CD14-positive monocyte (primary cell): ENCODE measurements at regions not wholly inside any gene's neighbourhood (a gene's known extent, or its start where the extent isn't known, plus 50 kb on each side); places are given as distances from the start of the nearest gene placed in this dataset.

Experiments used
- DNase-seq, 3 donors: peaks; one replicate each; pipeline ENCODE4 v3.0.0-alpha.2; 2011 to 2022
- H2AFZ ChIP-seq: 2 replicates; pipeline ENCODE4 v1.6.0; 2012; ENCODE audit warnings: mild to moderate bottlenecking, low read depth, low read length, inconsistent platforms; ENCODE audit not compliant: insufficient read depth, poor library complexity, severe bottlenecking
- H3K27ac ChIP-seq, 2 donors: 1 replicate in 1 of 2; 2 replicates in 1 of 2; pipeline ENCODE4 v1.5.1; 2012 to 2013; ENCODE audit warnings: low read length in 2 of 2, control low read depth in 1 of 2, inconsistent platforms in 1 of 2, low read depth in 1 of 2, mild to moderate bottlenecking in 1 of 2
- H3K27me3 ChIP-seq, 2 donors: one replicate each; pipeline versions ENCODE4 v1.6.0 to v1.6.1; 2011 to 2013; ENCODE audit warnings: low read length in 2 of 2; ENCODE audit not compliant: control insufficient read depth in 2 of 2, insufficient read depth in 2 of 2
- H3K36me3 ChIP-seq, 2 donors: replicated peaks in 1 of 2; 1 replicate in 1 of 2; 2 replicates in 1 of 2; pipeline versions ENCODE4 v1.5.1 to v1.6.1; 2012 to 2013; ENCODE audit warnings: low read length in 2 of 2, control low read depth in 1 of 2, inconsistent platforms in 1 of 2, mild to moderate bottlenecking in 1 of 2; ENCODE audit not compliant: insufficient read depth in 2 of 2, control insufficient read depth in 1 of 2
- H3K4me1 ChIP-seq, 2 donors: 1 replicate in 1 of 2; 2 replicates in 1 of 2; pipeline versions ENCODE4 v1.5.1 to v1.6.1; 2012 to 2013; ENCODE audit warnings: low read length in 2 of 2, control low read depth in 1 of 2, inconsistent platforms in 1 of 2, mild to moderate bottlenecking in 1 of 2, moderate library complexity in 1 of 2; ENCODE audit not compliant: insufficient read depth in 2 of 2, control insufficient read depth in 1 of 2
- H3K4me2 ChIP-seq: replicated peaks from 2 replicates; pipeline ENCODE3; 2012; ENCODE audit warnings: low read length, moderate library complexity, mild to moderate bottlenecking; ENCODE audit not compliant: poor library complexity, severe bottlenecking; ENCODE audit errors: extremely low read depth
- H3K4me3 ChIP-seq, 3 experiments: fragments of 200-600 bp in 1 of 3; sonication (generic) in 1 of 3; replicated peaks in 1 of 3; 1 replicate in 2 of 3; 2 replicates in 1 of 3; pipeline ENCODE4 v1.5.1; 2011 to 2013; ENCODE audit warnings: low read length in 3 of 3, mild to moderate bottlenecking in 3 of 3, control low read depth in 2 of 3, low read depth in 2 of 3, inconsistent platforms in 1 of 3, moderate library complexity in 1 of 3
- H3K79me2 ChIP-seq: 2 replicates; pipeline ENCODE4 v1.6.0; 2012; ENCODE audit warnings: mild to moderate bottlenecking, control low read depth, inconsistent platforms, low read length, moderate library complexity; ENCODE audit not compliant: insufficient read depth
- H3K9ac ChIP-seq: 2 replicates; pipeline ENCODE4 v1.6.0; 2017; ENCODE audit warnings: low read length, mild to moderate bottlenecking; ENCODE audit not compliant: insufficient read depth, poor library complexity, severe bottlenecking
- H3K9me3 ChIP-seq, 2 donors: replicated peaks in 1 of 2; 1 replicate in 1 of 2; 2 replicates in 1 of 2; pipeline versions ENCODE4 v1.5.1 to v1.6.1; 2012 to 2013; ENCODE audit warnings: low read length in 2 of 2, control low read depth in 1 of 2; ENCODE audit not compliant: control insufficient read depth in 1 of 2, insufficient read depth in 1 of 2
- H4K20me1 ChIP-seq: 2 replicates; pipeline ENCODE4 v1.6.0; 2012; ENCODE audit warnings: mild to moderate bottlenecking, low read length, control low read depth, moderate library complexity; ENCODE audit not compliant: insufficient read depth
- H3K27ac Mint-ChIP-seq, 7 donors: one replicate each; pipeline ENCODE4 v1.8.0; 2020; ENCODE audit warnings: mild to moderate bottlenecking in 7 of 7, mixed read lengths in 7 of 7, moderate library complexity in 6 of 7, inconsistent platforms in 2 of 7
- H3K27me3 Mint-ChIP-seq, 3 donors: one replicate each; pipeline ENCODE4 v1.8.0; 2021 to 2022; ENCODE audit warnings: low read depth in 3 of 3, mild to moderate bottlenecking in 3 of 3, mixed read lengths in 3 of 3, moderate library complexity in 3 of 3, inconsistent platforms in 1 of 3
- H3K36me3 Mint-ChIP-seq, 2 donors: one replicate each; pipeline ENCODE4 v1.8.0; 2020; ENCODE audit warnings: mixed read lengths in 2 of 2, inconsistent platforms in 1 of 2, mild to moderate bottlenecking in 1 of 2
- H3K4me1 Mint-ChIP-seq: one replicate; pipeline ENCODE4 v1.8.0; 2020; ENCODE audit warnings: mild to moderate bottlenecking, mixed read lengths
- H3K4me3 Mint-ChIP-seq, 2 donors: one replicate each; pipeline ENCODE4 v1.8.0; 2020; ENCODE audit warnings: mild to moderate bottlenecking in 2 of 2, mixed read lengths in 2 of 2, moderate library complexity in 1 of 2
- H3K9me3 Mint-ChIP-seq, 7 donors: one replicate each; pipeline ENCODE4 v1.8.0; 2020 to 2022; ENCODE audit warnings: mixed read lengths in 7 of 7, mild to moderate bottlenecking in 6 of 7, moderate library complexity in 6 of 7, inconsistent platforms in 2 of 7
- CTCF ChIP-seq: fragments of 200-600 bp; IDR thresholded peaks from one replicate; pipeline ENCODE4 v1.8.0; 2022; ENCODE audit warnings: antibody characterized with exemption, mild to moderate bottlenecking
- WGBS: methylation state at CpG from one replicate; pipeline ENCODE4 v1.1.5; 2013; ENCODE audit warnings: missing lambda C conversion rate; ENCODE audit not compliant: insufficient coverage; 5-methylcytosine and 5-hydroxymethylcytosine counted together
- intact Hi-C, 2 donors: fragments of 100-400 bp; cut with micrococcal nuclease; formaldehyde crosslinking; loops; one replicate each; pipeline versions ENCODE4 v1.15.0 to v1.15.1; 2023

- no peak for DNase-seq
Observed at GRCh38 chr5:135710045-135710675, 124.3 kb upstream of the SLC25A48 start.

GRCh38 chr5:135709208-135709575, 125.3 kb upstream of the SLC25A48 start:
- no peak for TF ChIP-seq CTCF
- intact Hi-C loops = no loop called here
- Histone ChIP-seq H3K27me3 (no peaks in the 10 kb centered on the region), H3K4me1 (no peaks in the 10 kb centered on the region), H3K9ac (no peak overlapping the region), H3K36me3 (no peaks in the 10 kb centered on the region), H3K4me2 (no peak overlapping the region), H4K20me1 (no peaks in the 10 kb centered on the region), H3K4me3 (no peak overlapping the region), H2AFZ (no peak overlapping the region), H3K9me3 (no peaks in the 10 kb centered on the region), H3K79me2 (no peaks in the 10 kb centered on the region), H3K27ac (no peak overlapping the region)
- WGBS = no CpG with 5 or more reads among the region's 3 CpGs
- Mint-ChIP-seq H3K27ac (no peak overlapping the region), H3K4me1 (no peaks in the 10 kb centered on the region), H3K27me3 (peaks cover 2 to 3% (median 2%) of the 10 kb centered on the region in 3 donors), H3K9me3 (peaks cover 0 to 1% (median 0%) of the 10 kb centered on the region in 7 donors), H3K4me3 (no peak overlapping the region), H3K36me3 (no peaks in the 10 kb centered on the region)
- DNase-seq = no peak

More at GRCh38 chr5:135710045-135710675, 124.3 kb upstream of the SLC25A48 start:
- H3K9ac ChIP-seq = no peak overlapping the region
- H3K4me2 ChIP-seq = no peak overlapping the region
- H3K79me2 ChIP-seq = no peaks in the 10 kb centered on the region
- intact Hi-C loops = no loop called here
- H4K20me1 ChIP-seq = no peaks in the 10 kb centered on the region
- H2AFZ ChIP-seq = no peak overlapping the region
- no peak overlapping the region for H3K4me3 ChIP-seq
- H3K36me3 ChIP-seq = no peaks in the 10 kb centered on the region
- no peaks in the 10 kb centered on the region for H3K4me1 ChIP-seq
- WGBS = 20% methylated on average over 1 of the region's 5 CpGs
- H3K27me3 Mint-ChIP-seq = peaks cover 2 to 3% (median 2%) of the 10 kb centered on the region in 3 donors
- H3K36me3 Mint-ChIP-seq = no peaks in the 10 kb centered on the region
- H3K4me3 Mint-ChIP-seq = no peak overlapping the region
- H3K4me1 Mint-ChIP-seq = no peaks in the 10 kb centered on the region
- no peak overlapping the region for H3K27ac ChIP-seq
- no peak for TF ChIP-seq CTCF
- no peak overlapping the region for H3K27ac Mint-ChIP-seq
- H3K9me3 ChIP-seq = no peaks in the 10 kb centered on the region
- no peaks in the 10 kb centered on the region for H3K27me3 ChIP-seq
- H3K9me3 Mint-ChIP-seq = peaks cover 0 to 1% (median 0%) of the 10 kb centered on the region in 7 donors
